Neural cell (in vitro differentiated cells): ENCODE measurements at regions not wholly inside any gene's neighbourhood (a gene's known extent, or its start where the extent isn't known, plus 50 kb on each side); places are given as distances from the start of the nearest gene placed in this dataset.

Experiments used
- H2AFZ ChIP-seq: fragments of 200-600, 300-800 bp; sonication (generic), shearing (Covaris generic); 2 replicates; pipeline ENCODE4 v1.6.0; 2014; ENCODE audit warnings: low read depth, mild to moderate bottlenecking, antibody characterized with exemption, low read length, moderate library complexity
- H3F3A ChIP-seq: fragments of 200-600 bp; shearing (Covaris generic); 2 replicates; pipeline ENCODE4 v1.6.1; 2016; ENCODE audit warnings: mild to moderate bottlenecking, moderate library complexity, mixed read lengths, antibody characterized with exemption, low read length; ENCODE audit not compliant: insufficient read depth, poor library complexity, severe bottlenecking
- H3K27ac ChIP-seq: fragments of 200-600, 300-800 bp; sonication (generic), shearing (Covaris generic); 2 replicates; pipeline ENCODE4 v1.5.1; 2014; ENCODE audit warnings: mild to moderate bottlenecking, low read length, moderate library complexity
- H3K27me3 ChIP-seq: fragments of 300-800, 200-600 bp; sonication (generic), shearing (Covaris generic); 2 replicates; pipeline ENCODE4 v1.6.0; 2014; ENCODE audit warnings: mild to moderate bottlenecking, low read depth, low read length, moderate library complexity; ENCODE audit not compliant: insufficient read depth
- H3K36me3 ChIP-seq: fragments of 300-800, 200-600 bp; sonication (generic), shearing (Covaris generic); 2 replicates; pipeline ENCODE4 v1.5.1; 2014; ENCODE audit warnings: mild to moderate bottlenecking, antibody characterized with exemption, low read length, moderate library complexity; ENCODE audit not compliant: insufficient read depth
- H3K4me2 ChIP-seq: fragments of 300-800, 200-600 bp; sonication (generic), shearing (Covaris generic); 2 replicates; pipeline ENCODE4 v1.6.0; 2014; ENCODE audit warnings: mild to moderate bottlenecking, low read length
- H3K4me3 ChIP-seq: fragments of 300-800, 200-600 bp; sonication (generic), shearing (Covaris generic); 2 replicates; pipeline ENCODE4 v1.5.1; 2014; ENCODE audit warnings: mild to moderate bottlenecking, low read length, moderate library complexity
- H3K79me2 ChIP-seq: fragments of 200-600 bp; shearing (Covaris generic); replicated peaks from 2 replicates; pipeline ENCODE4 v1.6.0; 2014; ENCODE audit warnings: mild to moderate bottlenecking, low read length, moderate library complexity; ENCODE audit not compliant: insufficient read depth
- H3K9ac ChIP-seq: fragments of 300-800, 200-600 bp; sonication (generic), shearing (Covaris generic); 2 replicates; pipeline ENCODE4 v1.6.1; 2016; ENCODE audit warnings: mild to moderate bottlenecking, low read length, mixed read lengths
- H3K9me2 ChIP-seq: fragments of 200-600 bp; shearing (Covaris generic); 2 replicates; pipeline ENCODE4 v1.6.1; 2016; ENCODE audit warnings: mild to moderate bottlenecking, low read length, mixed read lengths; ENCODE audit not compliant: insufficient read depth
- H3K9me3 ChIP-seq: fragments of 200-600, 300-800 bp; sonication (generic), shearing (Covaris generic); 2 replicates; pipeline ENCODE4 v1.6.1; 2016; ENCODE audit warnings: mild to moderate bottlenecking, mixed run types, low read length, moderate library complexity, mixed read lengths
- H4K20me1 ChIP-seq: fragments of 200-600 bp; shearing (Covaris generic); 2 replicates; pipeline ENCODE4 v1.6.1; 2016; ENCODE audit warnings: mild to moderate bottlenecking, mixed run types; ENCODE audit not compliant: insufficient read depth
- EP300 ChIP-seq: fragments of 450-650 bp; conservative IDR thresholded peaks from 2 replicates; pipeline ENCODE4 v1.6.1; 2014; ENCODE audit warnings: antibody characterized with exemption, mild to moderate bottlenecking, moderate library complexity; ENCODE audit not compliant: poor library complexity, severe bottlenecking
- EZH2 ChIP-seq: fragments of 200-600, 300-800 bp; shearing (Covaris generic), sonication (generic); IDR thresholded peaks from 2 replicates; pipeline ENCODE4 v1.6.1; 2014; ENCODE audit warnings: antibody characterized with exemption, low read length, borderline replicate concordance, mild to moderate bottlenecking; ENCODE audit not compliant: insufficient read depth, poor library complexity, severe bottlenecking
- MXI1 ChIP-seq: fragments of 450-650 bp; conservative IDR thresholded peaks from 2 replicates; pipeline ENCODE4 v1.6.1; 2014; ENCODE audit warnings: antibody characterized with exemption, mild to moderate bottlenecking; ENCODE audit not compliant: poor library complexity, severe bottlenecking
- POLR2AphosphoS5 ChIP-seq: IDR thresholded peaks from 2 replicates; pipeline ENCODE4 v1.6.1; 2012
- RAD21 ChIP-seq: fragments of 450-650 bp; conservative IDR thresholded peaks from 2 replicates; pipeline ENCODE4 v1.6.1; 2014; ENCODE audit warnings: antibody characterized with exemption, mild to moderate bottlenecking, moderate library complexity
- SMC3 ChIP-seq: fragments of 450-650 bp; conservative IDR thresholded peaks from 2 replicates; pipeline ENCODE4 v1.6.1; 2014; ENCODE audit warnings: antibody characterized with exemption, mild to moderate bottlenecking, moderate library complexity; ENCODE audit not compliant: poor library complexity
- TAF1 ChIP-seq: IDR thresholded peaks from 2 replicates; pipeline ENCODE4 v1.6.1; 2012; ENCODE audit warnings: low read depth
- TF ChIP-seq, protein P1 (sequence below): fragments of 450-650 bp; IDR thresholded peaks from 2 replicates; pipeline ENCODE4 v1.5.1; 2014; ENCODE audit warnings: antibody characterized with exemption, mild to moderate bottlenecking, moderate library complexity; ENCODE audit not compliant: poor library complexity, severe bottlenecking
- TF ChIP-seq, protein P2 (sequence below): IDR thresholded peaks from 2 replicates; pipeline ENCODE4 v1.6.1; 2012; ENCODE audit warnings: borderline replicate concordance

DNA sequence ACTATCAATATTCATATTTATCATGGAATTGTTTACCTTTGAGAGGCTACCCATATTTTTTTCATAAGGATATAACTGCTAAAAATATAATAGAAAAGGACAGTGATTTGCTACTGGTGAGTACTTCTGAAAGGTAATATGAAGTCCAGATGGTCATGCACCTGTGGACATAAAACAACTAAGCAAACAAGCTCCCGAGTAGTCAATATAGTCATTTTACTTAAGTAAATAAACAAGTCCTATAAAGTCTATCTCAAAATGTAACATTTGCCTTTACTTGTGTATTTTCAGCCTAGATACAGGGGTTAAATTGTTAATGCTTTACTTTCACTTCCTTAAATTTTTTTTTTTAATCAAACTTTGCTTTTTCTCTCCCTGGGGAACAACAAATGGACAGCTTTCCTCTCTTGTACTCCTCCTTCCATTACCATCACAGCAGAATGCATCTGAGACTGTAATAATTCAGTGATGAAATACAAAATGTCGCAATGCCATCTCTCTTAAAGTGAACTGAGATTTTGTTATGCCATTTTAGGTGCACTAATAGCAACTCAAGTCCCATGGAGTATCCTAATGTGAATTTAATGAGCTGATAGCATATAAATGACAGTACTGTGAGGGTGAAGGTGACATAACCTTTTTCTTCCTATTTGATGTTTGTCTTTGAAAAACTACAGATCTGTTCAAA, 1325.4 kb upstream of the ZEB2 start:
- H3K27ac ChIP-seq: no peak overlapping the region
- H3K9me3 ChIP-seq: no peaks in the 10 kb centered on the region
- H3K27me3 ChIP-seq: no peaks in the 10 kb centered on the region
- H3K79me2 ChIP-seq: no peaks in the 10 kb centered on the region
- no peak overlapping the region for H3K4me3 ChIP-seq
- no peaks in the 10 kb centered on the region for H3K36me3 ChIP-seq
- no peak overlapping the region for H2AFZ ChIP-seq
- no peak overlapping the region for H3K9ac ChIP-seq
- H4K20me1 ChIP-seq: no peaks in the 10 kb centered on the region
- no peaks in the 10 kb centered on the region for H3F3A ChIP-seq
- no peaks in the 10 kb centered on the region for H3K9me2 ChIP-seq
- H3K4me2 ChIP-seq: no peak overlapping the region
- TF ChIP-seq EP300: peak; percentile 62
- TF ChIP-seq, protein P1, sequence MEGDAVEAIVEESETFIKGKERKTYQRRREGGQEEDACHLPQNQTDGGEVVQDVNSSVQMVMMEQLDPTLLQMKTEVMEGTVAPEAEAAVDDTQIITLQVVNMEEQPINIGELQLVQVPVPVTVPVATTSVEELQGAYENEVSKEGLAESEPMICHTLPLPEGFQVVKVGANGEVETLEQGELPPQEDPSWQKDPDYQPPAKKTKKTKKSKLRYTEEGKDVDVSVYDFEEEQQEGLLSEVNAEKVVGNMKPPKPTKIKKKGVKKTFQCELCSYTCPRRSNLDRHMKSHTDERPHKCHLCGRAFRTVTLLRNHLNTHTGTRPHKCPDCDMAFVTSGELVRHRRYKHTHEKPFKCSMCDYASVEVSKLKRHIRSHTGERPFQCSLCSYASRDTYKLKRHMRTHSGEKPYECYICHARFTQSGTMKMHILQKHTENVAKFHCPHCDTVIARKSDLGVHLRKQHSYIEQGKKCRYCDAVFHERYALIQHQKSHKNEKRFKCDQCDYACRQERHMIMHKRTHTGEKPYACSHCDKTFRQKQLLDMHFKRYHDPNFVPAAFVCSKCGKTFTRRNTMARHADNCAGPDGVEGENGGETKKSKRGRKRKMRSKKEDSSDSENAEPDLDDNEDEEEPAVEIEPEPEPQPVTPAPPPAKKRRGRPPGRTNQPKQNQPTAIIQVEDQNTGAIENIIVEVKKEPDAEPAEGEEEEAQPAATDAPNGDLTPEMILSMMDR: no peak
- no peak for TF ChIP-seq RAD21
- no peak for TF ChIP-seq EZH2
- TF ChIP-seq, protein P2, sequence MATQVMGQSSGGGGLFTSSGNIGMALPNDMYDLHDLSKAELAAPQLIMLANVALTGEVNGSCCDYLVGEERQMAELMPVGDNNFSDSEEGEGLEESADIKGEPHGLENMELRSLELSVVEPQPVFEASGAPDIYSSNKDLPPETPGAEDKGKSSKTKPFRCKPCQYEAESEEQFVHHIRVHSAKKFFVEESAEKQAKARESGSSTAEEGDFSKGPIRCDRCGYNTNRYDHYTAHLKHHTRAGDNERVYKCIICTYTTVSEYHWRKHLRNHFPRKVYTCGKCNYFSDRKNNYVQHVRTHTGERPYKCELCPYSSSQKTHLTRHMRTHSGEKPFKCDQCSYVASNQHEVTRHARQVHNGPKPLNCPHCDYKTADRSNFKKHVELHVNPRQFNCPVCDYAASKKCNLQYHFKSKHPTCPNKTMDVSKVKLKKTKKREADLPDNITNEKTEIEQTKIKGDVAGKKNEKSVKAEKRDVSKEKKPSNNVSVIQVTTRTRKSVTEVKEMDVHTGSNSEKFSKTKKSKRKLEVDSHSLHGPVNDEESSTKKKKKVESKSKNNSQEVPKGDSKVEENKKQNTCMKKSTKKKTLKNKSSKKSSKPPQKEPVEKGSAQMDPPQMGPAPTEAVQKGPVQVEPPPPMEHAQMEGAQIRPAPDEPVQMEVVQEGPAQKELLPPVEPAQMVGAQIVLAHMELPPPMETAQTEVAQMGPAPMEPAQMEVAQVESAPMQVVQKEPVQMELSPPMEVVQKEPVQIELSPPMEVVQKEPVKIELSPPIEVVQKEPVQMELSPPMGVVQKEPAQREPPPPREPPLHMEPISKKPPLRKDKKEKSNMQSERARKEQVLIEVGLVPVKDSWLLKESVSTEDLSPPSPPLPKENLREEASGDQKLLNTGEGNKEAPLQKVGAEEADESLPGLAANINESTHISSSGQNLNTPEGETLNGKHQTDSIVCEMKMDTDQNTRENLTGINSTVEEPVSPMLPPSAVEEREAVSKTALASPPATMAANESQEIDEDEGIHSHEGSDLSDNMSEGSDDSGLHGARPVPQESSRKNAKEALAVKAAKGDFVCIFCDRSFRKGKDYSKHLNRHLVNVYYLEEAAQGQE: peak; percentile 67
- peak; percentile 59 for TF ChIP-seq POLR2AphosphoS5
- TF ChIP-seq SMC3: no peak
- no peak for TF ChIP-seq TAF1
- TF ChIP-seq MXI1: no peak

DNA sequence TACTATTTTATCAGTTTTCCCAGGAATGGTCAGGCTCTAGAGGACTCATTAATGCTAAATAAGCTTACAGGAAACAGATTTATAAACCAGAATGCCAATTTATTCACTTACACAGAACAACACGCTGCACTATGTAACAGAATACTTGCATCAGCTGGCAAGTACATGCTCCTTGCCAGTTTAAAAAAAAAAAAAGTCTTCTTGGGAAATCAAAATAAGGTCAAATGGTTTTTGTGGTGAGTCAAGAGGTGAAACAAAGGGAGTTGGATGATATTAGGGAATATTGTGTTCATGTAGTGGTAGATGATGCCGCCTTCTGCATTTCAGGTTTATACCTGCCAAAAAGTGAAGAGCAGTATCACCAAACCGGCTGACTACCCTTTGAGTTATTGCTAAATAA, 1322.1 kb upstream of the ZEB2 start:
- Histone ChIP-seq H3F3A (no peaks in the 10 kb centered on the region), H3K4me3 (no peak overlapping the region), H3K36me3 (no peaks in the 10 kb centered on the region), H3K4me2 (no peak overlapping the region), H3K9ac (no peak overlapping the region), H3K9me2 (no peaks in the 10 kb centered on the region), H3K9me3 (no peaks in the 10 kb centered on the region), H3K79me2 (no peaks in the 10 kb centered on the region), H3K27me3 (no peaks in the 10 kb centered on the region), H4K20me1 (no peaks in the 10 kb centered on the region), H3K27ac (no peak overlapping the region), H2AFZ (no peak overlapping the region)
- no peak for TF ChIP-seq EP300
- no peak for TF ChIP-seq EZH2
- no peak for TF ChIP-seq RAD21
- TF ChIP-seq, protein P2: no peak
- TF ChIP-seq MXI1: no peak
- no peak for TF ChIP-seq POLR2AphosphoS5
- TF ChIP-seq, protein P1: no peak
- TF ChIP-seq SMC3: no peak
- no peak for TF ChIP-seq TAF1
